HG02973 (cell line): ENCODE measurements at regions not wholly inside any gene's neighbourhood (a gene's known extent, or its start where the extent isn't known, plus 50 kb on each side); places are given as distances from the start of the nearest gene placed in this dataset.

ENCODE experiments used
- ATAC-seq: cut with Tn5 transposase; IDR thresholded peaks from one replicate; pipeline ENCODE4 v1.9.1; 2021; ENCODE audit warnings: moderate library complexity; ENCODE audit not compliant: unreplicated experiment

GRCh38 chr6:150711061-150711460, 111.4 kb downstream of the PLEKHG1 start:
- ATAC-seq = no peak

- ATAC-seq = no peak
Measured at GRCh38 chr6:150711584-150712504, 112.2 kb downstream of the PLEKHG1 start.

- ATAC-seq = no peak
Measured at GRCh38 chr6:150712505-150713252, 113.0 kb downstream of the PLEKHG1 start.

DNA sequence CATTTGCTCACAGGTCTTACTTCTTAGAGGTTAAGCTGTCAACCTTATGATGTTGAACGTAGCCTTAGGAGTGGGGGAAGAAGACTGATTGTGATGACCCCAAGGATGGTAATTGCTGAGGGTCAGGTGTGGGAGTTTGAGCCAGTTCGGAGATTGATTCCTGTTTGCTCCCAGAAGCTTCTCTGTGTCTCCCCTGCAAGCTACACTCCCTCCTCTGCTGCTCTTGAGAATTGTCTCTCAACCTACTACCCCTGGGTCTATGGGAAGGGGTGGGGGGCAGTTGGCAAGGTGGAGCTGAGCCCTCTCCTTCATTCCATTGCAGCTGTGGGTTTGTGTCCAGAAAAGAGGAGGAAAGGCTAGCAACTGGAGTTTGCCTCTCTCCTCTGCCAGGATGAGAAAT, 113.8 kb downstream of the PLEKHG1 start:
- no peak for ATAC-seq

DNA sequence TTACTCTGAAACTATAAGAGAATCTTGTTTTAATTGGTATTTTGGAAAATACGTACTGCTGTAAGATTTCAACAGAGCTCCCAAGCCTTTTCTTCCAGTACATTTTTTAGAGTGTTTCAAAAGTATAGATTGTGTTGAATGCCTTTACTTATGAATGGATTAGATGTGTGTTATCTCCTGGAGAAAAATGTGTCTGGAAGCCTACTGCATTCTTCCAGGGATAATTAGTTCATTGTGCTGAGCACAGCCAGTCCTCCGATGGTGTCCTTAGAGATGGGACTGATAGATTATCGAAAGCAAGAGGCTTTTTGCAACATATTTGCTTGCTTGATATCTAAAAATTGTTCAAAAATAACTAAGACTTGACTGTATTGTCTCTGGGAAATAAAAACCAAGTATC, 114.2 kb downstream of the PLEKHG1 start:
- ATAC-seq = no peak

GRCh38 chr6:150715133-150715532, 115.4 kb downstream of the PLEKHG1 start:
- no peak for ATAC-seq

GRCh38 chr6:150717419-150717818, 117.7 kb downstream of the PLEKHG1 start:
- no peak for ATAC-seq

- no peak for ATAC-seq
Measured at GRCh38 chr6:150719099-150719766, 119.5 kb downstream of the PLEKHG1 start.

GRCh38 chr6:150719831-150720230, 120.1 kb downstream of the PLEKHG1 start:
- no peak for ATAC-seq

GRCh38 chr6:150720774-150721233, 121.1 kb downstream of the PLEKHG1 start:
- ATAC-seq = peak; percentile 98

- ATAC-seq = no peak
Measured at GRCh38 chr6:150721418-150722266, 122.0 kb downstream of the PLEKHG1 start.

GRCh38 chr6:150722614-150723344, 123.1 kb downstream of the PLEKHG1 start:
- no peak for ATAC-seq

GRCh38 chr6:150723345-150723658, 123.6 kb downstream of the PLEKHG1 start:
- no peak for ATAC-seq

DNA sequence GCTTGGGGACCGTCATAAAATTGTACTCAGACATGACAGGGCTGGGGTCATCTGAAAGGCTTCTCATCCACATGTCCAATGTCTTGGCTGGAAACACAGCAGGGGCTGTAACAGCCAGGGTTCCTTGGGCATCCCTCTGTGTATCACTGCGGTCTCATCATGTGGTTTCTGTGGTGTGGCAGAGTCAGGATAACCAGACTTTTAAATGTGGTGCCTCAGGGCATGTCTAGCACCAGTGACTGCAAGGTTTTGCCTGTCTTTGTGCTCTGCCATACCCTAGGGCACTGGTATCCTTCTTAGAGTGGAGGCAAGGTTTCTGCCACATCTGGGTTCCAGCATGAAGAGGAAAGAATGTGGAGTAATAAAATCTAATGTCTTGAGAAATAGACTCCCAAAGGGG, 124.2 kb downstream of the PLEKHG1 start:
- ATAC-seq = no peak

DNA sequence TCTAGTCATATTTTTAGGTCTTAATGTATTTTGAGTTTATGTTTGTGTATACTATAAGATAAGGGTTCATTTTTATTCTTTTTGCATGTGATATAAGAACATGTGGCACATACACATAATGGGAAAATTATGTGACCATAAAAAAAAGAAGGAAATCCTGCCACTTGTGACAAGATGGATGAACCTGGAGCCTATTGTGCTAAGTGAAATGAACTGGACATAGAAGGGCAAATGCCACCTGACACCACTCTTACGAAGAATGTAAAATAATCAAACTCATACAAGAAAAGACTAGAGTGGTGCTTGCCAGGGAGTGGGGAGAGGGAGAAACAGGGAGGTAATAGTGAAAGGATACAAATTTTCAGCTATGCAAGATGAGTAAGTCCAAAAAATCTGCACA, 126.1 kb downstream of the PLEKHG1 start:
- no peak for ATAC-seq

GRCh38 chr6:150729188-150729748, 129.6 kb downstream of the PLEKHG1 start:
- ATAC-seq = no peak

- no peak for ATAC-seq
Measured at GRCh38 chr6:150730801-150731457, 131.2 kb downstream of the PLEKHG1 start.

GRCh38 chr6:150732765-150733539, 132.6 kb upstream of the MTHFD1L start:
- ATAC-seq = peak; percentile 81
